HepG2 (cell line): ENCODE measurements at regions not wholly inside any gene's neighbourhood (a gene's known extent, or its start where the extent isn't known, plus 50 kb on each side); places are given as distances from the start of the nearest gene placed in this dataset.

ENCODE experiments used
- ATAC-seq: fragments of 200-7000 bp; cut with Tn5 transposase; 3 replicates; pipeline ENCODE4 v1.9.1; 2020; ENCODE audit warnings: mild to moderate bottlenecking, moderate library complexity
- BruUV-seq: library from RNA; stranded (reverse); fragments of 400-500 nt; replicated peaks from 2 replicates; lab custom pipeline; 2021; lab: Mats Ljungman, UMichigan
- CTCF ChIA-PET: fragments of 300-600 bp; formaldehyde crosslinking; extraction: SDS; loops from one replicate; lab custom pipeline; 2021; ENCODE audit warnings: low total read pairs, inconsistent platforms, low intra/inter-chr PET ratio; lab: Yijun Ruan, JAX
- POLR2A ChIA-PET: fragments of 350-600 bp; sonication (Branson Sonifier 250); formaldehyde crosslinking; loops from one replicate; lab custom pipeline; 2020; ENCODE audit warnings: antibody characterized with exemption, inconsistent platforms; lab: Yijun Ruan, JAX
- DNase-seq: peaks from one replicate; pipeline ENCODE4 v3.0.0-alpha.2; 2015; ENCODE audit warnings: low spot score
- FAIRE-seq: peaks from 3 replicates; lab custom pipeline; 2011; peaks lifted over from hg19 to GRCh38; lab: Jason Lieb, UNC
- H2AFZ ChIP-seq: one replicate; pipeline ENCODE4 v1.6.1; 2011; ENCODE audit warnings: low read length, inconsistent platforms
- H3K27ac ChIP-seq: fragments of 300-600 bp; 3 replicates; pipeline ENCODE4 v1.8.0; 2011; ENCODE audit warnings: mixed run types, mild to moderate bottlenecking, mixed read lengths, low read length, inconsistent platforms; ENCODE audit not compliant: insufficient read depth; ENCODE audit errors: extremely low read length
- H3K27me3 ChIP-seq, 2 experiments: fragments of 200-600 bp in 1 of 2; 2 replicates in 1 of 2; 3 replicates in 1 of 2; pipeline versions ENCODE4 v1.6.0 to v1.8.0; 2011; ENCODE audit warnings: low read length in 2 of 2, mild to moderate bottlenecking in 2 of 2, moderate library complexity in 2 of 2, inconsistent platforms in 1 of 2; ENCODE audit not compliant: insufficient read depth in 2 of 2, control insufficient read depth in 1 of 2
- H3K36me3 ChIP-seq, 2 experiments: fragments of 200-600 bp in 1 of 2; replicated peaks in 1 of 2; 2 replicates in 1 of 2; 3 replicates in 1 of 2; pipeline versions ENCODE4 v1.5.1 to v1.8.0; 2011; ENCODE audit warnings: low read length in 2 of 2, inconsistent platforms in 1 of 2; ENCODE audit not compliant: insufficient read depth in 2 of 2, control insufficient read depth in 1 of 2
- H3K4me1 ChIP-seq: 2 replicates; pipeline ENCODE4 v1.5.1; 2012; ENCODE audit warnings: low read length, inconsistent platforms; ENCODE audit not compliant: insufficient read depth
- H3K4me2 ChIP-seq: 2 replicates; pipeline ENCODE4 v1.6.0; 2011; ENCODE audit warnings: low read depth, low read length, inconsistent platforms
- H3K4me3 ChIP-seq, 3 experiments: fragments of 200-600 bp in 1 of 3; sonication (generic), shearing (Covaris generic) in 1 of 3; replicated peaks in 1 of 3; 2 replicates each; pipeline ENCODE4 v1.5.1; 2011 to 2016; ENCODE audit warnings: low read length in 3 of 3, inconsistent platforms in 2 of 3, low read depth in 2 of 3, mild to moderate bottlenecking in 2 of 3, control low read depth in 1 of 3, mixed read lengths in 1 of 3; ENCODE audit not compliant: insufficient read depth in 1 of 3
- H3K79me2 ChIP-seq: one replicate; pipeline ENCODE4 v1.6.1; 2011; ENCODE audit warnings: low read length, inconsistent platforms; ENCODE audit not compliant: insufficient read depth
- H3K9ac ChIP-seq: 2 replicates; pipeline ENCODE4 v1.6.0; 2011; ENCODE audit warnings: mild to moderate bottlenecking, low read depth, low read length, inconsistent platforms; ENCODE audit not compliant: insufficient read depth
- H3K9me3 ChIP-seq: 2 replicates; pipeline ENCODE4 v1.5.1; 2012; ENCODE audit warnings: mild to moderate bottlenecking, low read length
- H4K20me1 ChIP-seq: 2 replicates; pipeline ENCODE4 v1.6.0; 2011; ENCODE audit warnings: inconsistent platforms, mild to moderate bottlenecking, low read length, moderate library complexity; ENCODE audit not compliant: insufficient read depth
- CHCHD3 ChIP-seq: sonication (generic); formaldehyde crosslinking; IDR thresholded peaks from 2 replicates; pipeline ENCODE4 v1.8.0; 2022; ENCODE audit warnings: mild to moderate bottlenecking, missing genetic modification reagents, moderate library complexity
- FOXA3 ChIP-seq: IDR thresholded peaks from 2 replicates; pipeline ENCODE4 v1.6.1; 2016; ENCODE audit warnings: missing genetic modification reagents, missing compliant biosample characterization
- HDAC2 ChIP-seq: sonication (generic); formaldehyde crosslinking; IDR thresholded peaks from 2 replicates; pipeline ENCODE4 v1.4.0; 2020; ENCODE audit warnings: missing genetic modification reagents
- HMGXB3 ChIP-seq: sonication (generic); formaldehyde crosslinking; IDR thresholded peaks from 2 replicates; pipeline ENCODE4 v1.4.0; 2020; ENCODE audit warnings: missing genetic modification reagents, borderline replicate concordance
- KIAA2018 ChIP-seq: sonication (generic); formaldehyde crosslinking; IDR thresholded peaks from 2 replicates; pipeline ENCODE4 v1.5.0; 2020; ENCODE audit warnings: mild to moderate bottlenecking, missing genetic modification reagents, borderline replicate concordance
- KLF6 ChIP-seq: IDR thresholded peaks from 2 replicates; pipeline ENCODE4 v1.8.0; 2016; ENCODE audit warnings: missing biosample characterization, missing genetic modification reagents
- MXD1 ChIP-seq: sonication (generic); formaldehyde crosslinking; IDR thresholded peaks from 2 replicates; pipeline ENCODE4 v1.4.0; 2020; ENCODE audit warnings: mild to moderate bottlenecking, missing genetic modification reagents
- TBP ChIP-seq: sonication (generic); formaldehyde crosslinking; IDR thresholded peaks from 2 replicates; pipeline ENCODE4 v1.5.0; 2020; ENCODE audit warnings: missing genetic modification reagents
- WGBS: methylation state at CpG from one replicate; pipeline ENCODE4 v1.1.6; 2017; ENCODE audit warnings: low lambda C conversion rate; 5-methylcytosine and 5-hydroxymethylcytosine counted together
- in situ Hi-C: cut with HindIII; loops from 2 replicates; pipeline ENCODE4 v1.10.0; 2017; ENCODE audit warnings: low pct_unique_long_range_greater_than_20kb; ENCODE audit not compliant: extremely low pct_ligation_motif_present
- intact Hi-C: fragments of 100-400 bp; cut with micrococcal nuclease; formaldehyde crosslinking; loops from one replicate; pipeline ENCODE4 v1.10.0; 2022; ENCODE audit not compliant: unreplicated experiment

GRCh38 chr6:141110481-141110880, 1022.2 kb upstream of the GJE1 start (continued):
- TF ChIP-seq KIAA2018 = no peak

GRCh38 chr6:141107591-141108160, 1025.0 kb upstream of the GJE1 start:
- no TSS peak for BruUV-seq
- in situ Hi-C loops = no loop called here
- Histone ChIP-seq H3K4me3 (no peak overlapping the region), H2AFZ (no peak overlapping the region), H3K9me3 (no peaks in the 10 kb centered on the region), H4K20me1 (no peaks in the 10 kb centered on the region), H3K27me3 (no peaks in the 10 kb centered on the region; a peak in 1 of 5 replicates), H3K27ac (no peak overlapping the region), H3K36me3 (no peaks in the 10 kb centered on the region), H3K4me2 (no peak overlapping the region), H3K9ac (no peak overlapping the region), H3K79me2 (no peaks in the 10 kb centered on the region), H3K4me1 (no peaks in the 10 kb centered on the region)
- 0% methylated on average over 1 of the region's 1 CpG for WGBS
- ChIA-PET POLR2A (no interaction called here), CTCF (no interaction called here)
- no peak for ATAC-seq
- FAIRE-seq = no peak
- no peak for DNase-seq
- intact Hi-C loops = no loop called here
- TF ChIP-seq MXD1 (CRISPR knock-in tag) = no peak
- TF ChIP-seq HDAC2 (CRISPR knock-in tag) = no peak
- no peak for TF ChIP-seq HMGXB3 (CRISPR knock-in tag)
- no peak for TF ChIP-seq KLF6 (CRISPR knock-in tag)
- TF ChIP-seq FOXA3 (CRISPR knock-in tag) = no peak
- no peak for TF ChIP-seq CHCHD3
- no peak for TF ChIP-seq TBP
